HG03565 (cell line): ENCODE measurements at regions not wholly inside any gene's neighbourhood (a gene's known extent, or its start where the extent isn't known, plus 50 kb on each side); places are given as distances from the start of the nearest gene placed in this dataset.
"Not testable (repeated sequence)": the region's sequence is repeated elsewhere in the genome, so short reads cannot be mapped to it uniquely, and the experiment has no call there.

ENCODE experiments used
- ATAC-seq: cut with Tn5 transposase; IDR thresholded peaks from one replicate; pipeline ENCODE4 v1.9.1; 2021; ENCODE audit warnings: mild to moderate bottlenecking, moderate library complexity; ENCODE audit not compliant: unreplicated experiment

GRCh38 chr5:99089822-99090549 lies 161.2 kb upstream of the CHD1 start:
- no peak for ATAC-seq

GRCh38 chr5:99088309-99088708 lies 159.5 kb upstream of the CHD1 start:
- ATAC-seq = no peak

GRCh38 chr5:99083197-99083596 lies 154.4 kb upstream of the CHD1 start:
- ATAC-seq = no peak

GRCh38 chr5:99081711-99082110 lies 152.9 kb upstream of the CHD1 start:
- ATAC-seq = no peak

- ATAC-seq = peak; percentile 74
Measured at GRCh38 chr5:99076723-99077640, 148.2 kb upstream of the CHD1 start.

- no peak for ATAC-seq
Measured at GRCh38 chr5:99072846-99073245, 144.0 kb upstream of the CHD1 start.

GRCh38 chr5:99070822-99071221 lies 142.0 kb upstream of the CHD1 start:
- ATAC-seq = no peak

GRCh38 chr5:99070362-99070761 lies 141.6 kb upstream of the CHD1 start:
- ATAC-seq = no peak

- peak; percentile 83 for ATAC-seq
Measured at GRCh38 chr5:99068944-99069650, 140.3 kb upstream of the CHD1 start.

GRCh38 chr5:99063737-99064136 lies 134.9 kb upstream of the CHD1 start:
- no peak for ATAC-seq

GRCh38 chr5:99061711-99062110 lies 132.9 kb upstream of the CHD1 start:
- no peak for ATAC-seq

GRCh38 chr5:99061299-99061698 lies 132.5 kb upstream of the CHD1 start:
- ATAC-seq = no peak

- peak; percentile 43 for ATAC-seq
Measured at GRCh38 chr5:99060306-99061261, 131.8 kb upstream of the CHD1 start.

GRCh38 chr5:99059685-99060084 lies 130.9 kb upstream of the CHD1 start:
- peak; percentile 50 for ATAC-seq

- no peak for ATAC-seq
Measured at GRCh38 chr5:99058466-99058865, 129.7 kb upstream of the CHD1 start.

GRCh38 chr5:99054972-99055371 lies 126.2 kb upstream of the CHD1 start:
- ATAC-seq = peak; percentile 63

GRCh38 chr5:99045871-99046270 lies 117.1 kb upstream of the CHD1 start:
- no peak for ATAC-seq

- not testable (repeated sequence) for ATAC-seq
Measured at GRCh38 chr5:99043257-99043656, 114.5 kb upstream of the CHD1 start.

GRCh38 chr5:99037668-99038067 lies 108.9 kb upstream of the CHD1 start:
- no peak for ATAC-seq

GRCh38 chr5:99035942-99036341 lies 107.1 kb upstream of the CHD1 start:
- no peak for ATAC-seq
